ENCODE measurements at regions not wholly inside any gene's neighbourhood (a gene's known extent, or its start where the extent isn't known, plus 50 kb on each side); places are given as distances from the start of the nearest gene placed in this dataset.

GRCh38 chr10:4740471-4740870, 85.5 kb upstream of the AKR1E2 start:
- DNase-seq, result no peak
- Mint-ChIP-seq H3K27me3 (ENCODE audit: low read depth in 2 of 2) (peaks cover 24 to 44% of the 10 kb centered on the region in 2 donors), H3K4me1 (no peaks in the 10 kb centered on the region), H3K27ac (no peak overlapping the region), H3K4me3 (no peak overlapping the region), H3K9me3 (no peaks in the 10 kb centered on the region), H3K36me3 (no peaks in the 10 kb centered on the region)
- intact Hi-C loops (cut with micrococcal nuclease), result no loop called here
- Histone ChIP-seq H3K27ac (ENCODE audit: low read length) (no peak overlapping the region), H3K27me3 (ENCODE audit: control insufficient read depth, insufficient read depth, low read length) (no peaks in the 10 kb centered on the region), H3K36me3 (ENCODE audit: control insufficient read depth, insufficient read depth, low read length) (no peaks in the 10 kb centered on the region), H3K4me1 (ENCODE audit: control insufficient read depth, insufficient read depth, low read length) (no peaks in the 10 kb centered on the region), H3K9me3 (ENCODE audit: control insufficient read depth, insufficient read depth, low read length) (no peaks in the 10 kb centered on the region), H3K4me3 (ENCODE audit: low read length) (no peak overlapping the region)
- no peak for ATAC-seq
- TF ChIP-seq CTCF (IDR thresholded peaks at IDR 0.05), result no peak
- WGBS (ENCODE audit: insufficient coverage), result 78% methylated on average over 2 of the region's 2 CpGs

GRCh38 chr10:4736608-4737007, 89.4 kb upstream of the AKR1E2 start:
- intact Hi-C loops (cut with micrococcal nuclease), result no loop called here
- DNase-seq (no peak), ATAC-seq (no peak)
- Histone ChIP-seq H3K36me3 (ENCODE audit: control insufficient read depth, insufficient read depth, low read length) (no peaks in the 10 kb centered on the region), H3K9me3 (ENCODE audit: control insufficient read depth, insufficient read depth, low read length) (no peaks in the 10 kb centered on the region), H3K27ac (ENCODE audit: low read length) (no peak overlapping the region), H3K4me3 (ENCODE audit: low read length) (no peak overlapping the region), H3K27me3 (ENCODE audit: control insufficient read depth, insufficient read depth, low read length) (no peaks in the 10 kb centered on the region), H3K4me1 (ENCODE audit: control insufficient read depth, insufficient read depth, low read length) (no peaks in the 10 kb centered on the region)
- H3K36me3 Mint-ChIP-seq, result no peaks in the 10 kb centered on the region
- H3K27ac Mint-ChIP-seq, result no peak overlapping the region
- H3K9me3 Mint-ChIP-seq, result no peaks in the 10 kb centered on the region
- no peak overlapping the region for H3K4me3 Mint-ChIP-seq
- 85% methylated on average over 3 of the region's 5 CpGs for WGBS (ENCODE audit: insufficient coverage)
- TF ChIP-seq CTCF (IDR thresholded peaks at IDR 0.05), result no peak
- H3K4me1 Mint-ChIP-seq, result no peaks in the 10 kb centered on the region
- peaks cover 12 to 34% of the 10 kb centered on the region in 2 donors for H3K27me3 Mint-ChIP-seq (ENCODE audit: low read depth in 2 of 2)

GRCh38 chr10:4736183-4736582, 89.8 kb upstream of the AKR1E2 start:
- ATAC-seq, result no peak
- 84% methylated on average over 7 of the region's 7 CpGs for WGBS (ENCODE audit: insufficient coverage)
- intact Hi-C loops (cut with micrococcal nuclease), result no loop called here
- peaks cover 12 to 34% of the 10 kb centered on the region in 2 donors for H3K27me3 Mint-ChIP-seq (ENCODE audit: low read depth in 2 of 2)
- no peak overlapping the region for H3K27ac ChIP-seq (ENCODE audit: low read length)
- H3K9me3 Mint-ChIP-seq, result no peaks in the 10 kb centered on the region
- no peaks in the 10 kb centered on the region for H3K36me3 Mint-ChIP-seq
- H3K4me1 ChIP-seq (ENCODE audit: control insufficient read depth, insufficient read depth, low read length), result no peaks in the 10 kb centered on the region
- no peak for DNase-seq
- H3K9me3 ChIP-seq (ENCODE audit: control insufficient read depth, insufficient read depth, low read length), result no peaks in the 10 kb centered on the region
- no peaks in the 10 kb centered on the region for H3K27me3 ChIP-seq (ENCODE audit: control insufficient read depth, insufficient read depth, low read length)
- H3K27ac Mint-ChIP-seq, result no peak overlapping the region
- no peak for TF ChIP-seq CTCF (IDR thresholded peaks at IDR 0.05)
- no peak overlapping the region for H3K4me3 ChIP-seq (ENCODE audit: low read length)
- H3K36me3 ChIP-seq (ENCODE audit: control insufficient read depth, insufficient read depth, low read length), result no peaks in the 10 kb centered on the region
- H3K4me1 Mint-ChIP-seq, result no peaks in the 10 kb centered on the region
- no peak overlapping the region for H3K4me3 Mint-ChIP-seq

- H3K4me1 ChIP-seq (ENCODE audit: control insufficient read depth, insufficient read depth, low read length), result no peaks in the 10 kb centered on the region
- no peaks in the 10 kb centered on the region for H3K36me3 Mint-ChIP-seq
- DNase-seq (no peak), ATAC-seq (no peak)
- no peak overlapping the region for H3K4me3 ChIP-seq (ENCODE audit: low read length)
- TF ChIP-seq CTCF (IDR thresholded peaks at IDR 0.05), result no peak
- no peaks in the 10 kb centered on the region for H3K4me1 Mint-ChIP-seq
- no peaks in the 10 kb centered on the region for H3K36me3 ChIP-seq (ENCODE audit: control insufficient read depth, insufficient read depth, low read length)
- no peaks in the 10 kb centered on the region for H3K27me3 ChIP-seq (ENCODE audit: control insufficient read depth, insufficient read depth, low read length)
- WGBS (ENCODE audit: insufficient coverage), result 86% methylated on average over 3 of the region's 3 CpGs
- H3K4me3 Mint-ChIP-seq, result no peak overlapping the region
- no peaks in the 10 kb centered on the region for H3K9me3 Mint-ChIP-seq
- H3K27ac Mint-ChIP-seq, result no peak overlapping the region
- no peak overlapping the region for H3K27ac ChIP-seq (ENCODE audit: low read length)
- H3K9me3 ChIP-seq (ENCODE audit: control insufficient read depth, insufficient read depth, low read length), result no peaks in the 10 kb centered on the region
- H3K27me3 Mint-ChIP-seq (ENCODE audit: low read depth in 2 of 2), result peaks cover 15 to 28% of the 10 kb centered on the region in 2 donors
- intact Hi-C loops (cut with micrococcal nuclease), result no loop called here
Observed at GRCh38 chr10:4733843-4734224, 92.2 kb upstream of the AKR1E2 start.

All from natural killer cell (primary cell).